GM19455 (cell line): ENCODE measurements at regions not wholly inside any gene's neighbourhood (a gene's known extent, or its start where the extent isn't known, plus 50 kb on each side); places are given as distances from the start of the nearest gene placed in this dataset.
"Not testable (repeated sequence)": the region's sequence is repeated elsewhere in the genome, so short reads cannot be mapped to it uniquely, and the experiment has no call there.

Experiments used
- ATAC-seq: cut with Tn5 transposase; IDR thresholded peaks from one replicate; pipeline ENCODE4 v1.9.1; 2021; ENCODE audit not compliant: unreplicated experiment

DNA sequence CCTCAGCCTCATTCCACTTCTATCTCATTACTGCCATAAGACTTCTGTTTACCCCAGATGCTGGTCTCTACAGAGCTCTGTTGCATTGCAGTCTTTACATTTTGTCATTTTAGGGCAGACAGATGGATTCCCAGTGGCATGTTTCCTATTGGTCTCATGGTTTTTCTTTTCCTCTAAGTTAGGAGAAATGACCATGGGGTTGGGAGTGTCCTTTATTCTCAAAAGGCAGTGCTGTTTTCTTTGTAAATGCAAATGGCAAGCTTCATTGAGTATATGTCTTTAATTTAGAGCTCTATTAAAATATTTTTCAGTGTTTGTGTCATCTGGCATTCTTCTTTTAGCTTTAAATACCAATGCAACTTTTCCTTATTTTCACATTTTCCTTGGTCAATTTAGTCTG lies 57.0 kb downstream of the MSTN start:
- no peak for ATAC-seq

DNA sequence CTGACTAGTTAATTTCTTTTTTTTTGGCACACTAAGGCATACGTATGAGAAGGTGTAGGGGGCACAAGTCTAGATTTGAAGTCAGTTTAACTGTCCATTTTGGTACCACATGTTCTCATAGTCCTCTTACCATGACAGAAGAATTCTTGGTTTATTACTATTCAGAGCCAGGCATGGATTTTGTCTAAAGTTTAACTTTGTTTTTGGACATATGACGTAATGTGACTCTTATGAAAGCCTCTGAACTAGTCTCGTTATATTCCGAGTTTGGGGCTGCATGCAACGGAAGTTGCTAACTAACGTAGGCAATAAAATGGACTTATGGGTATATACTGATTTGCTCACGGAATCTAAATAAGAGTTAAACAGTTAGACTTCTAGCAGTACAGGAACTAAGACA lies 62.9 kb downstream of the MSTN start:
- ATAC-seq, result no peak

DNA sequence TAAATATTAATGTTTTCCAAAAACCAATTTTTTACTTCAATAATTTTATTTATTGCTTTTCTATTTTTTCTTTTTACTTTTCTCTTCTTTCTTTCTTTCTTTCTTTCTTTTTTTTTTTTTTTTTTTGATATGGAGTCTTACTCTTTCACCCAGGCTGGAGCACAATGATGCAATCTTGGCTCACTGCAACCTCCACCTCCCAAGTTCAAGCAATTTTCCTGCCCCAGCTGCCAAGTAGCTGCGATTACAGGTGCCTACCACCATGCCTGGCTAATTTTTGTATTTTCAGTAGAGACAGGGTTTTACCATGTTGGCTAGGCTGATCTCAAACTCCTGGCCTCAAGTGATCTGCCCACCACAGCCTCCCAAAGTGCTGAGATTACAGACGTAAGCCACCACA lies 63.9 kb downstream of the MSTN start:
- not testable (repeated sequence) for ATAC-seq

DNA sequence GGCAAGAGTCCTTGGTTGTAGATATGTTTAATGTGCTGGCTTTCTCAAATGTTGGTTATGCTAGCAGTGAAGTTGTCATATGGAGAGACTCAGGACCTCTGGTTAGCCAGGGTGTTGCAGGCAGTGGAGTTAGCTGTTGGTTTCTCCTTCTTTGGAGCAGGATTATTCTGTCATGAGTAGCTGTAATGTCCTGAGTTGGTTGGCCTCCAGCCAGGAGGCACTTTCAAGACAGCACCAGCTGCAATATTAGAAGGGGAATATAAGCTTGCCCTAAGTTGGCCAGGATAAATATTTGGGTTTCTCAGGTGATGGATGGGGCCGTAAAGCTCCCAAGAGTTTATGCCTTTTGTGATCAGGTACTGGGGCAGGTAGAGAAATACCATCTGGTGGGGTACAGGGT lies 65.5 kb downstream of the MSTN start:
- ATAC-seq, result no peak

DNA sequence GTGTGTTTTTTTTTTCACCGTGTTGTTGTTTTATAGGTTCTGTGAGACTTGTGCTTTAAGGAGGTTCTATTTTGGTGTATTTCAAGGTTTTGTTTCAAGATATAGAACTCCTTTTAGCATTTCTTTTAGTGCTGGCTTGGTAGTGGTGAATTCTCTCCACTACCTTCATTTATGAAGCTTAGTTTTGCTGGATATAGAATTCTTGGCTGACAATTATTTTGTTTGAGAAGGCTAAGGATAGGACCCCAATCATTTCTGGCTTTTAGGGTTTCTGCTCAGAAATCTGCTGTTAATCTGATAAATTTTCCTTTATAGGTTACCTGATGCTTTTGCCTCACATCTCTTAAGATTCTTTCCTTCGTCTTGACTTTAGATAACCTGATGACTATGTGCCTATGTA lies 66.8 kb downstream of the MSTN start:
- no peak for ATAC-seq

DNA sequence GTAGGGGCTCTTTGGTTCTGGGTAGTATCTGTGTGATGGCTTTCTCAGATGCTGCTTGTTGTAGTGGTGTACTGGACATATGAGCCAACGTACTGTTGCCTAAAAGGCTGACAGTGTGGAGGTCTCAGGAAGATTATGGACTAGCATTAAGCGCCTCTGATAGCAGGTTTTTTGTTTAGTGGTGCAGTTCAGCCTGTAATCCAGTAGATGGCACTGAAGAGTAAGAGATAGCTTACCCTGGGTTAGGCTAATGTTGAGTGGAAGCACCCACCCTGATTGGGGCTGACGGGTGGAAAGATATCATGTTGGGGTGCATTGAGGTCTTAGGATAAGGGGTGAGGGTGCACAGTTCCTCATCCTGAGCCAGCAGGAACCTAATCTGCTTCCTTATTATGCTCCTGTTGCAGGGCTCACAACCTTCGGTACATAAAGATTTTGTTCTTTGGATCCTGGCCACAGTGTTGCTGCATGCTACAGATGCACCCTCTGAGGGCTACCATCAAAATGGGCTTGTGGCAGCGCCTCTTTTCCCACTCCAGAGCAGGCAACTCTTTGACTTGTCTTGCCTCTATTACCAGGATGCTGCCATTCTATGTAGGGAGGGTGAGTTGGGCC lies 79.6 kb downstream of the MSTN start:
- no peak for ATAC-seq

DNA sequence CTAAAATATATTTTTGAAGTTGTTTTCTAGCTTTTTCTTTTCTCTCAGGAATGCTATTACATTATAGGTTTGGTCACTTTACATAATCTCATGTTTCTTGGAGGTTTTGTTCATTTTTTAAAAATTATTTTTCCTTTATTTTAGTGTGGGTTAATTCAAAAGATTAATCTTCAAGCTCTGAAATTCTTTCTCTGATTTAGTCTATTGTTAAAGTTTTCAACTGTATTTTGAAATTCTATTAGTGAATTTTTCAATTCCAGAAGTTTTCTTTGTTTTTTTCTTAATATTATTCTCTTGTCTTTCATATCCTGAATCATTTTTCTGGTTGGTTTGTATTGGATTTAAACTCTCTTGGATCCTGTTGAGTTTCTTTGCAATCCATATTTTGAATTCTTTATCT lies 80.4 kb downstream of the MSTN start:
- no peak for ATAC-seq

DNA sequence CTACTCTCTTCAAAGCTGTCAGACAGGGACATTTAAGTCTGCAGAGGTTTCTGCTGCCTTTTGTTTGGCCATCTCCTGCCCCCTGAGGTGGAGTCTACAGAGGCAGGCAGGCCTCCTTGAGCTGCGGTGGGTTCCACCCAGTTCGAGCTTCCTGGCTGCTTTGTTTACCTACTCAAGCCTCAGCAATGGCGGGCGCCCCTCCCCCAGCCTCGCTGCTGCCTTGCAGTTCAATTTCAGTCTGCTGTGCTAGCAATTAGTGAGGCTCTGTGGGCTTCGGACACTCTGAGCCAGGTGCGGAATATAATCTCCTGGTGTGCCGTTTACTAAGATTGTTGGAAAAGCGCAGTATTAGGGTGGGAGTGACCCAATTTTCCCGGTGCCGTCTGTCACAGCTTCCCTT lies 86.0 kb downstream of the MSTN start:
- ATAC-seq, result not testable (repeated sequence)

DNA sequence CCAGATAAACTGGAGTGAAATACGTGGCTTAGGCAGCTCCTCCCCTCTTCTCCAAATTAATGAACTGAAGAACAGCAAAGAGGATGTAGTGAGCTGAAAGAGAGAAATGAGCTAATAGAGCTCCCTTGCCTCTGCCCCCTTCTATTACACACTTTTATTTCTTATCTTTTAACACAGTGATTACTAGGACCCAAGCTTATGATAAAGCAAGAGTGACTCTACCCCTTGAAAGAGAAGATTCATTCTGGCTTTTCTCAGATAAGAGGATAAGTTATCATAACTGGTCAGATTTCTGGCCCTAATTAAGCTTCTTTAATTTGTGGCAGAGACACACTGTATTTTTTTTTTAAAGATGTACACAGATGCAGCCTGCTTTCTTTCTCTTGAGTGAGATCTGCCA lies 102.2 kb downstream of the MSTN start:
- no peak for ATAC-seq

DNA sequence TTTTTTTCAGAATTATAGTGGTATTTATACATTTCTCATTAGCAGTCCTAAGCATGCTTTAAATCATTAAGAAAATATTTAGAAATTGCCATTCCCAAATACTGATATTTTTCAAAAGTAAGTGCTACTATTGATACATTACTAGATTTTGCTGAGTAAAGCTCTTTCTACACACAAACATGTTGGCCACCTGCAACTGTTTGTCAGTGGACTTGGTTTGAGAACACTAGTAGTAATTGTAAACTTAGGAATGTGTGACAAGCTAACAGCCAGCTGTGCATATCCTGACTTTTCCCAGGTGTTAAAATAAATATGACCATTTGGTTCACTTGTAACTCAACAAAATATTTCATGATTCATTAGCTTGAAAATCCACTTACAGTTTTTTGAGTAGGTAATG lies 103.1 kb downstream of the MSTN start:
- no peak for ATAC-seq

DNA sequence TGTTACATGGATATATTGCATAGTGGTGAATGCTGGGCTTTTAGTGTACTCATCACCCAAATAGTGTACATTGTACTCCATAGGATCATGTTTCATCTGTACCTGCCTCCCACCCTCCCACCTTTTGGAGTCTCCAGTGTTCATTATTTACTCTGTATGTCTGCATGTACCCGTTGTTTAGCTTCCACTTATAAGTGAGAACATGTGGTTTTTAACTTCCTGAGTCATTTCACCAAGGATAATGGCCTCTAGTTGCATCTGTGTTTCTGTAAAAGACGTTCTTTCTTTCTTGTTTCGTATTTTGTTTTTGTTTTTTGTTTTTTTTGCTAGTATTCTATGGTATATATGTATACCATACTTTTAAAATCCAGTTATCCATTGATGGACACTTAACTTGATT lies 107.5 kb downstream of the MSTN start:
- ATAC-seq, result peak; percentile 45

DNA sequence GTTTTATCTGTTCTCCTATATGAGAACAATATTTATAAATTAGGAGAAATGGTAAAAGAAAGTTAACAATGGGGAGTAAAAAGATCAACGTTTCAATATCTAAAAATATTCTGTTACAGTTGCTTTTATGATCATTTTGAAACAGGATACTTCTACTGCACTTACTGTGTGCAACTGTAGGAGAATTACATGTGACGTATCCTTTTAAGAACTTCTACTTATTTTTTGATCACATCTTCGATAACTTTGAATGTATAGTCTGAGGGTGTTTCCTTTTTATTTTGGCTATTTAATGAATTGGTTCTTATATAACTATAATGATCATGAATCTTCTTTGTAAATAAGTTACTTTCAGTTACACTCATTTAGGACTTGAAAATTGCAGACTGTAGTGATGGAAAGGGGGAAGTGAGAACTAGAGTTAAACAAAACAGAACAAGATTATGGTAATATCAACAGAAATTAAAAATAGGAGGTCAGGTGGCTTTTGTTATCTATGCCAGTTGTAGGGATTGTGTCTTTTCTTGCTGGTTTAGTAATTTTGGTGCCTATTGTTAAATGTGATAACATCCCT lies 109.9 kb downstream of the MSTN start:
- peak; percentile 90 for ATAC-seq

DNA sequence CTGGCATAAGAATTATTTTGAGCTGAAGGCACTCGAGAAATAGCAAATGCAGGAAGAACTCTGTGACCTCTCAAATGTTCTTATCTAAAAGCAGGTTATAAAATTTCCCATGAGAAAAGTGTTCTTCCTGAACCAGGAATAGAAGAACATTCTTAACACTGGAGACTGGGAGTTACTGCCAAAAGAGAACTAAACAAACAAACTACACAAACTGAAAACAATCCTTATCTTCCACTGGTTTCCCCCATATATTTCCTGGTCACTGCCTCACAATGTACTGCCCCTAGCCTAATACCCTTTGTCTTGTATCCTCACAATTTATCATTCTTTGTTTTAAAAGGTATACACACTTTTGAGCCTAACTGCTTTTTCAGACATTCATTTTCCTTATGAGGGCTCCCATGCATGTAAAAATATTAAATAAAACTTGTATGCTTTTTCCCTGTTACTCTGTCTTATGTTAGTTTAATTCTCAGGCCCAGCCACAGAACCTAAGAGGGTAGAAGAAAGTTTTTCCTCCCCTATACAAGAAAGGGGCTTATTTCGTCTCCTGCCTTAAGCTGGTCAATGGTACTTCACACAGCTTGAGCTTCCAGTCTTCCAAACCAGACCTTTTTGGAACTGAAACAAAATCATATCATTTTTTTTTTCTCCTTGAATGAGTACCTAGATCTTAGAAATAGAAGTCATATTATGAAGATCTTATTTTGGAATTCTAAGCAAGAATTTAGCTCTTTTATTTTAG lies 110.6 kb downstream of the MSTN start:
- ATAC-seq, result peak; percentile 43

DNA sequence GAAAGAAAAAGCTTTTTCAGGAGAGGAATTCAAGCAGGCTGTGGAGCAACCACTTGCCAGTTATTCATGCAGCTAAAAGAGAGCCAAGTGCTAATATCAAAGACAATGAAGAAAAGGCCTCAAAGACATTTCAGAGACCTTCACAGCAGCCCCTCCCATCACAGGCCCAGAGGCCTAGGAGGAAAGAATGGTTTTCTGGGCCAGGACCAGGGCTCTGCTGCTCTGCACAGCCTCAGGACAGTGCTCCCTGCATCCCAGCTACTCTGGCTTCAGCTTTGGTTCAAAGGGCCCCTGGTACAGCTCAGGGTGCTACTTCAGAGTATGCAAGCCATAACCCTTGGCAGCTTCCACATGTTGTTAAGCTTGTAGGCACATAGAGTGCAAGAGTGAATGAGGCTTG lies 119.5 kb downstream of the MSTN start:
- no peak for ATAC-seq

DNA sequence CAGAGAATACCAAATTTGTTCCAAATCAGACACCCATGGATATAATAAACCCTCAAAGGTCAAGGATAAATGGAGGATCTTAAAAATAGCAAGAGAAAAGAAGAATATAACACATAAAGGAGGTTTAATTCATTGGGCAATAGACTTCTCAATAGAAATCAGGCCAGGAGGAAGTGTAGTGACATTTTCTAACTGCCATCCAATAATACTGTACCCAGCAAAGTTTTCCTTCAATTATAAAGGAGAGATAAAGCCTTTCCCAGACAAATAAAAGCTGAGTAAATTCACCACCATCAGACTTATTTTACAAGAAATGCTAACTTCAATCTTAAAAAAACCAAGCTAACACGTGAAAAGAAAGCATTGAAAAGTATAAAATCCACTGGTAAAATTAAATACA lies 121.6 kb downstream of the MSTN start:
- ATAC-seq, result no peak

DNA sequence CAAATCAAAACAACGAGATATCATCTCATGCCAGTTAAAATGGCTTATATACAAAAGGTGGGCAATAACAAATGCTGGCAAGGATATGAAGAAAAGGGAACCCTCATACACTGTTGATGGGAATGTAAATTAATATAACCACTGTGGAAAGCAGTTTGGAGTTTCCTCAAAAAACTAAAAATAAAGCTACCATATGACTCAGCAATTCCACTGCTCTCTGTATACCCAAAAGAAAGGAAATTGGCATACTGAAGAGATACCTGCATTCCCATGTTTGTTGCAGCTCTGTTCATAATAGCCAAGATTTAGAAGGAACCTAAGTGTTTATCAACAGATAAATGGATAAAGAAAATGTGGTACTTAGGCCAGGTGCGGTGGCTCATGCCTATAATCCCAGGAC lies 124.8 kb downstream of the MSTN start:
- ATAC-seq, result no peak

DNA sequence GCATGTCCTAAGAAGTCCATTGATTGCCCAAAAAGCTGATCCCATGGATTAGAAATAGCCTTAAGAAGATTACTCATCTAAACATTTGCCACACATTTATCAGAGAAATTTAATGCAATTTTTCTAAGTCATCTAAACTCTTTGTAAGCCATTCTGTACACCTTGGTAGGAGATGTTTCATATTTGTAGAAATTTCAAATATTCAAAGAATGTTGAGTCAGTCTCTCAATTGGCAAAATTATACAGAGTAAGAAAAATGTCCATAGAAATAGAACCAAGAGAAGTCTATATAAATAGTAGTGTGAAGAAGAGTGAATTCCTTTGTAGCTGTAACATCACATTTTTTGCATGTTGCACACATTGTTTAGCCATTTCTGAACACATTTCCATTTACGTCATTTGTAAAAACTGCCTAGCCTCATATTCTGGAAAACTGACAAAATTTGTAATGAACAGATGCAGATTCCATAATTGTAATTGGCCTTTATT lies 128.6 kb downstream of the MSTN start:
- no peak for ATAC-seq

DNA sequence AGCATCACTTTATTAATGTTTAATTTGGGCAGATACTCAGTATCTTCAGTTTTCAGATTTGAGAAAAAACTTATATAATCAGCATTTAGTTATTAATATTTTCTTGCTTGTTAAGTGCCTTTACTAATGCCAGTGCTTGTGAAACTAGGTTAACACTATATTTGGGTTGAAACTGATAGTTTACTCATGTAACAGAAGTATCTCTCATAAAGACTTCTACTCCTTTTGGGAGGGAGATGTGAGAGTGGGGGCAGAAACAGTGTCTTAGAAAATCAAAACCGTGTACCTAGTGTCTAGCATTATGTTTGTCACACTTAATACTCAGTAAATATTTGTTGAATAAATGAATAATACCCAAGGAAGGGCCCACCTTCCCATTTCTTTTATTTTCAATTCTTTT lies 129.5 kb downstream of the MSTN start:
- ATAC-seq, result peak; percentile 99

DNA sequence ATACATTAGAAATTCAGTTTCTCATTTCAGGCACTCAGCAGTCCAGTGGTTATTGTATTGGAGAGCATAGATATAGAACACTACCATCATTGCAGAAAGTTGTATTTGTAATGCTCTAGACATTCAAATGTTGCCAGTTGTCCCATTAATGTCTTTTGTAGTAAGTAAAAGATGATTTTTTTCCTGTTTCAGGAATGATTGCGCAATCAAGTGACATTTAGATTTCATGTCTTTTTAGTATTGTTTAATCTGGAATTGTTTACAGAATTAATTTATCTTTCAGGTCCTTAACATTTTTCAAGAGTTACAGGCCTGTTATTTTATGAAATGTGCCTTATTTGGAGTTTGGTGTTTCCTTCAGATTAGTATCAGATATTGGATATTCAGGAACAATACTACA lies 134.7 kb downstream of the MSTN start:
- ATAC-seq, result no peak
